ENCODE measurements at regions not wholly inside any gene's neighbourhood (a gene's known extent, or its start where the extent isn't known, plus 50 kb on each side); places are given as distances from the start of the nearest gene placed in this dataset.

DNA sequence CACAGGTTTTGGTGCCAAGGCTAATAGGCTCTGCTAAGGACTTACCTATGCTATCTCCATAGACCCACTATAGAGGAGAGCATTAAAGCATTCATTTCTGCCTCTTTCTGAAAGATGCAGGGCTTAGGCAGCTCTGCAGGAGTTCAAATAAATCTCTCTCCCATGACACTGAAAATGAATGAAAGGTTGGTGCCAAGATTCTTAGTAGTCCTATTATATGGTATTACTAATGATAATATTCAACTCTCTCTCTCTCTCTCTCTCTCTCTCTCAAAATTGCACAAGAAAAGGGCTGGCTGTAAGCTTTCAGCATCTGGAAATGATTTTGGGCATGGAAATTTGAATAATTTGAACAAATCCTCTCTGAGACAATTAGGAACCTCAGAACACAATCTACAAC, 433.7 kb downstream of the MBD2 start:
- Histone ChIP-seq H3K9me3 (ENCODE audit: insufficient read depth, low read length) (no peaks in the 10 kb centered on the region), H3F3A (ENCODE audit: insufficient read depth) (no peaks in the 10 kb centered on the region), H3K9me2 (replicated peaks; ENCODE audit: insufficient read depth, low read length) (no peaks in the 10 kb centered on the region; the same call in 1 of the 2 replicates), H3K4me3 (ENCODE audit: insufficient read depth, low read length, poor library complexity, severe bottlenecking) (no peak overlapping the region), H2AFZ (ENCODE audit: low read depth, low read length, severe bottlenecking) (no peak overlapping the region), H3K9ac (ENCODE audit: low read length) (no peak overlapping the region), H3K27ac (ENCODE audit: low read depth, low read length) (no peak overlapping the region), H4K20me1 (ENCODE audit: low read depth, low read length) (no peaks in the 10 kb centered on the region), H3K36me3 (ENCODE audit: low read length) (no peaks in the 10 kb centered on the region), H3K27me3 (ENCODE audit: low read length) (no peaks in the 10 kb centered on the region), H3K4me2 (ENCODE audit: low read depth, low read length, poor library complexity, severe bottlenecking) (no peak overlapping the region), H3K79me2 (ENCODE audit: insufficient read depth, low read length) (no peaks in the 10 kb centered on the region)
- TF ChIP-seq EZH2phosphoT487 (conservative IDR thresholded peaks at IDR 0.05; ENCODE audit: low read length) = no peak
- TF ChIP-seq, protein P1, sequence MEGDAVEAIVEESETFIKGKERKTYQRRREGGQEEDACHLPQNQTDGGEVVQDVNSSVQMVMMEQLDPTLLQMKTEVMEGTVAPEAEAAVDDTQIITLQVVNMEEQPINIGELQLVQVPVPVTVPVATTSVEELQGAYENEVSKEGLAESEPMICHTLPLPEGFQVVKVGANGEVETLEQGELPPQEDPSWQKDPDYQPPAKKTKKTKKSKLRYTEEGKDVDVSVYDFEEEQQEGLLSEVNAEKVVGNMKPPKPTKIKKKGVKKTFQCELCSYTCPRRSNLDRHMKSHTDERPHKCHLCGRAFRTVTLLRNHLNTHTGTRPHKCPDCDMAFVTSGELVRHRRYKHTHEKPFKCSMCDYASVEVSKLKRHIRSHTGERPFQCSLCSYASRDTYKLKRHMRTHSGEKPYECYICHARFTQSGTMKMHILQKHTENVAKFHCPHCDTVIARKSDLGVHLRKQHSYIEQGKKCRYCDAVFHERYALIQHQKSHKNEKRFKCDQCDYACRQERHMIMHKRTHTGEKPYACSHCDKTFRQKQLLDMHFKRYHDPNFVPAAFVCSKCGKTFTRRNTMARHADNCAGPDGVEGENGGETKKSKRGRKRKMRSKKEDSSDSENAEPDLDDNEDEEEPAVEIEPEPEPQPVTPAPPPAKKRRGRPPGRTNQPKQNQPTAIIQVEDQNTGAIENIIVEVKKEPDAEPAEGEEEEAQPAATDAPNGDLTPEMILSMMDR (IDR thresholded peaks at IDR 0.05; ENCODE audit: insufficient read depth, low read length, poor library complexity, severe bottlenecking) = no peak

DNA sequence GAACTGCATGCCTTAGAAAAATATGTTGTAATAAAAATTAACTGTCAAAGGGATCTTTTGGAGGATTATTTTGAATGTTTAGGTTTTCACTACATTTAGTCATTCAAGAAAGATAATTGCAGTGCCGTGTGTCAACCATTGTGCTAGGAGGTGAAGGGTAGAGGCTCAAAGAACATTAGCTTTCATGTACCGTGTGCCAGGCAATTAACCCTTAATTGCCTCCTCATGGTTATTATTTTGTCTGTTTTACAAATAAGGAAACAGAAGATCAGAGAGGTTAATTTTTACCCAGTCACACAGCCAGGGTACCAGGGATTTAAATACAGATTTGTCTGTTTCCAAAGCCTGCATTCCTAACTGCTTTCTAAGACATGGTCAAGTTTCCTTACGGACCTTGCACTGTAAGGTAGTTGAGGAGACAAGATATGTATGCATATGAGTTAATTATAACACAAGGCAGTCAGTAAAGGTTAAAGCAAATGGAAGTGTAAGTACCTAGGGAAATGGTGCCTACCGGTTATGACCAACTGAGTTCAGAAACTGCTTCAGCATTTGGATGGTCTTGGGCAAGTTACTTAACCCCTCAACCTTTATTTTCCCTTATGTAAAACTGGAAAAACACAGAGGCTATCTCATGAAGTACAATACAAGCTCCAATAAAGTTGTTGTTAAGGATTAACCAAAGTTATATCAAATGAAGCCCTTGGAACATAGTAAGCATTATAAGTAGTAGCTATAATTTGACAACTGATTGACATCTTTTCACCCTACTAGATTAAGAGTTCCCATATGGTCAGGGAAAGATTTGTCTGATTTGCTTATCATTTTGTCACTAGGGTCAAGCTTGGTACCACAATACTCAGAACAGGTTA, 434.9 kb downstream of the MBD2 start:
- no peaks in the 10 kb centered on the region for H3K27me3 ChIP-seq (ENCODE audit: low read length)
- H3K9ac ChIP-seq (ENCODE audit: low read length) = no peak overlapping the region
- TF ChIP-seq EZH2phosphoT487 (conservative IDR thresholded peaks at IDR 0.05; ENCODE audit: low read length) = no peak
- TF ChIP-seq, protein P1 (IDR thresholded peaks at IDR 0.05; ENCODE audit: insufficient read depth, low read length, poor library complexity, severe bottlenecking) = no peak
- no peaks in the 10 kb centered on the region for H3K79me2 ChIP-seq (ENCODE audit: insufficient read depth, low read length)
- no peaks in the 10 kb centered on the region for H4K20me1 ChIP-seq (ENCODE audit: low read depth, low read length)
- no peaks in the 10 kb centered on the region for H3K36me3 ChIP-seq (ENCODE audit: low read length)
- H3K9me3 ChIP-seq (ENCODE audit: insufficient read depth, low read length) = no peaks in the 10 kb centered on the region
- no peaks in the 10 kb centered on the region; the same call in 1 of the 2 replicates for H3K9me2 ChIP-seq (replicated peaks; ENCODE audit: insufficient read depth, low read length)
- no peak overlapping the region for H3K27ac ChIP-seq (ENCODE audit: low read depth, low read length)
- no peaks in the 10 kb centered on the region for H3F3A ChIP-seq (ENCODE audit: insufficient read depth)
- no peak overlapping the region for H3K4me2 ChIP-seq (ENCODE audit: low read depth, low read length, poor library complexity, severe bottlenecking)
- no peak overlapping the region for H3K4me3 ChIP-seq (ENCODE audit: insufficient read depth, low read length, poor library complexity, severe bottlenecking)
- H2AFZ ChIP-seq (ENCODE audit: low read depth, low read length, severe bottlenecking) = no peak overlapping the region

- Histone ChIP-seq H3K4me2 (ENCODE audit: low read depth, low read length, poor library complexity, severe bottlenecking) (no peak overlapping the region), H4K20me1 (ENCODE audit: low read depth, low read length) (no peaks in the 10 kb centered on the region), H2AFZ (ENCODE audit: low read depth, low read length, severe bottlenecking) (no peak overlapping the region), H3K36me3 (ENCODE audit: low read length) (no peaks in the 10 kb centered on the region), H3K9me3 (ENCODE audit: insufficient read depth, low read length) (no peaks in the 10 kb centered on the region), H3K27ac (ENCODE audit: low read depth, low read length) (no peak overlapping the region), H3K4me3 (ENCODE audit: insufficient read depth, low read length, poor library complexity, severe bottlenecking) (no peak overlapping the region), H3F3A (ENCODE audit: insufficient read depth) (no peaks in the 10 kb centered on the region), H3K9ac (ENCODE audit: low read length) (no peak overlapping the region), H3K79me2 (ENCODE audit: insufficient read depth, low read length) (no peaks in the 10 kb centered on the region), H3K27me3 (ENCODE audit: low read length) (no peaks in the 10 kb centered on the region), H3K9me2 (replicated peaks; ENCODE audit: insufficient read depth, low read length) (no peaks in the 10 kb centered on the region; the same call in 1 of the 2 replicates)
- no peak for TF ChIP-seq EZH2phosphoT487 (conservative IDR thresholded peaks at IDR 0.05; ENCODE audit: low read length)
- TF ChIP-seq, protein P1 (IDR thresholded peaks at IDR 0.05; ENCODE audit: insufficient read depth, low read length, poor library complexity, severe bottlenecking) = no peak
Observed at GRCh38 chr18:53785811-53786210, 438.7 kb downstream of the MBD2 start.

Measured in SU-DHL-6 (cell line).